Keratinocyte (primary cell): ENCODE measurements at regions not wholly inside any gene's neighbourhood (a gene's known extent, or its start where the extent isn't known, plus 50 kb on each side); places are given as distances from the start of the nearest gene placed in this dataset.

Source experiments
- EZH2 ChIP-seq: IDR thresholded peaks from one replicate; pipeline ENCODE4 v1.6.1; 2012; ENCODE audit warnings: inconsistent platforms, mild to moderate bottlenecking, low read length, moderate library complexity
- TF ChIP-seq, protein P1 (sequence below), 3 experiments: IDR thresholded peaks in 1 of 3; conservative IDR thresholded peaks in 1 of 3; optimal IDR thresholded peaks in 1 of 3; 2 replicates in 2 of 3; 3 replicates in 1 of 3; pipeline versions ENCODE3 to v1.5.1; 2011; ENCODE audit warnings: low read length in 3 of 3, mild to moderate bottlenecking in 3 of 3, moderate library complexity in 2 of 3, control low read depth in 1 of 3, inconsistent platforms in 1 of 3; ENCODE audit not compliant: insufficient read depth in 2 of 3; ENCODE audit errors: extremely low read depth in 1 of 3

DNA sequence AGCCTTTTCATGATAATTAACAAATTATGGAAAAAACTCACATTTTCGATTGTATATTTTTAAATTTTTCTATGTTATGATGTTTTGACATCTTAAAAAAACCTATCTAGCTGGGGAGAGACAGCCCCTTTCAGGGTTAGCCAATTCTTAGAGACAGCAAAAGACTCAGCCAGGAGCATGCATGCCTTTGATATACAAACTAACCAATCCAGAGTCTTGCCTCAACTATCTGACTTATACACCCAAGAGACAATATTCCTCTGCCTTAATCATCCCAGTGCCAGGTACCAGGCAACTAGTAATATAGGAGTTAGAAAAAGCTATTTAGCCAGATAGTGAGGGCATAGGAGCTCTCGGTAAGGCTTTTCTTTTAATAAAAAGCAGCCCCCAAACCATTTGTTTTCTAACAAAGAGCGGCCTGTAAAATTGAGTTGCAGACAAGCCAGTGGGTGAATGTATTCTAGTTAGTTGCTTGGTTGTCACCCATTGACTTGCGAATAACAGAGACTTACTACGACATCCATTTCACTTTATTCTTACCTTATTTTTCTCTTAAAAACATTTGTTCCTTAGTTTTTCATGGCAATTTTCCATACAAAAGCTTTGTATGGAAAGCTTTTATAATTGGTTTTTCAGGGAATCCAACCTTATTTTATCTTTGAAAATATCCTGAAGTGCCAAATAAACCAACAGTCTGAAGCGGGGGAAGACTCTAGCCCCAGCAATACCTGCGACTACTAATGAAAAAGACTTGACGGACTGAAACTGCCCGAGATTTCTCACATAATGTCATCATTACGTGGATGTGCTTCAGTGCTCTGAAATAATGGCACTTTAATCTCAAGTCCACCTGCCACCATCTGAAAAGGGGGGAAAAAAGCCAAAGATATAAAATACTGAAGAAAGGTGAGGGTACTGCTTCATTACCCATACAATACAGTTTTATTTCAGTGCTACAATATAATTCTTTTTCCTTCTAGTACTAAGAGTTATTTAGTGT is 64.6 kb upstream of the ATP2C1 start:
- TF ChIP-seq, protein P1, sequence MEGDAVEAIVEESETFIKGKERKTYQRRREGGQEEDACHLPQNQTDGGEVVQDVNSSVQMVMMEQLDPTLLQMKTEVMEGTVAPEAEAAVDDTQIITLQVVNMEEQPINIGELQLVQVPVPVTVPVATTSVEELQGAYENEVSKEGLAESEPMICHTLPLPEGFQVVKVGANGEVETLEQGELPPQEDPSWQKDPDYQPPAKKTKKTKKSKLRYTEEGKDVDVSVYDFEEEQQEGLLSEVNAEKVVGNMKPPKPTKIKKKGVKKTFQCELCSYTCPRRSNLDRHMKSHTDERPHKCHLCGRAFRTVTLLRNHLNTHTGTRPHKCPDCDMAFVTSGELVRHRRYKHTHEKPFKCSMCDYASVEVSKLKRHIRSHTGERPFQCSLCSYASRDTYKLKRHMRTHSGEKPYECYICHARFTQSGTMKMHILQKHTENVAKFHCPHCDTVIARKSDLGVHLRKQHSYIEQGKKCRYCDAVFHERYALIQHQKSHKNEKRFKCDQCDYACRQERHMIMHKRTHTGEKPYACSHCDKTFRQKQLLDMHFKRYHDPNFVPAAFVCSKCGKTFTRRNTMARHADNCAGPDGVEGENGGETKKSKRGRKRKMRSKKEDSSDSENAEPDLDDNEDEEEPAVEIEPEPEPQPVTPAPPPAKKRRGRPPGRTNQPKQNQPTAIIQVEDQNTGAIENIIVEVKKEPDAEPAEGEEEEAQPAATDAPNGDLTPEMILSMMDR (optimal IDR thresholded peaks at IDR 0.05 in 1 of 3, IDR thresholded peaks at IDR 0.05 in 1 of 3, conservative IDR thresholded peaks at IDR 0.05 in 1 of 3; ENCODE audit: extremely low read depth in 1 of 3, insufficient read depth in 2 of 3, low read length in 3 of 3) = no peak
- TF ChIP-seq EZH2 = no peak
